Germinal center (tissue), 1 donor: ENCODE measurements at regions not wholly inside any gene's neighbourhood (a gene's known extent, or its start where the extent isn't known, plus 50 kb on each side); places are given as distances from the start of the nearest gene placed in this dataset.

ENCODE experiments used
- DNase-seq: peaks from one replicate; pipeline ENCODE4 v3.0.0; 2012; ENCODE audit warnings: mixed read lengths, low spot score

DNA sequence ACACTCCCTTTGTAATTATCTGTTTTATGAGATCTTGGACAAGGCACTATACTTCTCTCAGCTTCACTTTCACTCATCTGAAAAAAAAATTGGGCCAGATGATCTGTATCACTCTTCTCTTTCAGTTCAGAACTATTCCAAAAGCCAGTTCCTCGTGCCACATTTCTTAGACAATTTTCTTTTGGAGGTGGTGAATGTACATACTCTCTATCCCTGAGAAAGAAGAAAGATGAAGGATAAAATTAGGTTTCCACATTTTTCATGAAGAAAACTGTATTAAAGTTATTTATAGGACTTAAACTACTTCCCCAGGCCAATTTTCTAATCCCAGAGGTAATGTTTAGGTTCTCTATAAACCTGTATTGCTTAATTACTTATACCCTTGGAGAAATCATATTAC lies 171.6 kb downstream of the SLC6A15 start:
- no peak for DNase-seq

DNA sequence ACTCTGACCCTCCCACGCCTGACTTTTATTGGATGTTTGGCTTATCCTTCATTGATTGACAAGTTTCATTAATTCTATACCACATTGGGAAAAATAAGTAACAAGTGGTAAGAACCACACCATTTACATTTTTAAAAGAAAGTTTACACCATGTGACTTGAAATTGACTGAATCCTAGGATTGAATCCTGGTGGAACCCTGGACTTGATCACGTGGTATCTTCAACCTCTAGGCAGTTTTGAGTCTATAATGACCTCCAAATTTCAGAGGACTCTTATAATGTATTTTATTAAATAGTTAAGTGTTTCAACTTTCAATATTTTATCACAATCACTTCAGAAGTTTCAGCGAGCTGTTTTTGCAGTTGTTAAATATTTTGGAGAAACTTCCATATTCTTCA lies 172.0 kb downstream of the SLC6A15 start:
- DNase-seq, result no peak

DNA sequence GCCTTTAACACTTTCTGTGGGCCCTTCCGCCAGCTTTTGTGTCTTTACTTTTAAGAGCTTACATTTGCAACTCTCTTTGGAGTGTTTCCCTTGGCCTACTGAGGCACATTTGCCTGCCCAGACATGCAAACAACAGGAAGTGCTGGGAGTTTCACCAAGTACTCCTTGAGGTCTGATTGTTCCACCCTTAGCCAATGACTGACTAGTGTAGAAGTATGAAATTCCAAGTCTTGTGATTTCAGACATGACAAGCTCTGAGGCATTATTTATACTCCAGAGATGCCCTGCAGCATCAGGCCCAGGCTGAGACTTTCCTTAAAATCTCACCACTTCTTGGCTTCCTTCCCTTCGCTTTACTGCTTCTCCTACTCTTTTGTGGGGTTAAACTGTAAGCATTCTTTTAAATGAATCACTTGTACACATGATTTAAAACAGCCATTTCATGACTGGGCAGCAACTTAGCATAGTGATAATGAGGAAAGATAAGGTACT lies 174.1 kb downstream of the SLC6A15 start:
- DNase-seq, result no peak

DNA sequence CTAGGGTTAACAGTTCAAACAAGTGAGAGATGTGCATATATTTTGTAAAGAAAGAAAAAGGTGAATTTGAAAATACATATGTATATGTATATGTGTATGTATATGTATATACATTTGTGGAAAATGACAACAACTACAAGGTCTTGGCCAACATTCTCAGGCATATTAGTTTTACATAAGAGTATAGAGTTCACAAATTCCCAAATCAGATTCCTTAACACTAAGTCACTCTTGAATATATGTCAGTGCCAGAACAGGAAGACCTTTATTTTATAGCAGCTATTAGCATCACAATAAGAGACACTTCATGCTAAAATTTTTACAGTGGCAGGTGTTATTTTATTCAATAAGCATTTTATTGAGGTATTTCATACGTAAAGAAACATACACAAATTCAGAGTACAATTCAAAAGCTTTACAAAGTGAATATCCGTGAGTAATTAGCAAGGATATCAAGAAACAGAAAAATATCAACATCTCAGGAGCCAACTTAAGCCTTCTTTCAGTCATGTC lies 179.7 kb downstream of the SLC6A15 start:
- no peak for DNase-seq

DNA sequence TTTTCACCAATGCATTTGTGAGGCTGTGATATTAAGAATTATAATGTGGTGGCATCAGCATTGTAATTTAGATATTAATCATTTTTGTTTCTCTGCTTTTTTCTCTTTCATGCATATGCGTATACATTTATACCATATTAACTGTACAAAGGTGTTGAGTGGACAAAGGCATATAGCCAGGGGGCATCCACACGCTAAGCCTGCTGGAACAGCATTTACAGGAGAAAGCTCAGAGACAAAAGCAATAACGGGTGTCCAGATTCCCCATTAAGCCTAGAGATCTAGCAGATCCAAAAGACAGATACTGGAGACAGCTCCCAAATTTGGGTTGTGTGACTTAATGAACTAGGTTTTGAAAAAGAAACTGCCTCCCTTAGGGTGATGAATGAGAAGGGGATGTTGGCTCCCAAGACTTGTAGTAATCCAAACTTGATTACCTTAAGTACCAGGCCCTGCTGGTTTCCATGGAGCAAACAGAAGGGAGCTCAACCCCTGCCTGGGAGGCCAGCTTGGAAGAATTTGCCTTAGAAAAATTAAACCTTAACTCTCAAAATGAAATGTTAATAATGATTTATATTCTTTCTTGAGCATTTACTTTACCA lies 181.9 kb downstream of the SLC6A15 start:
- DNase-seq, result no peak

DNA sequence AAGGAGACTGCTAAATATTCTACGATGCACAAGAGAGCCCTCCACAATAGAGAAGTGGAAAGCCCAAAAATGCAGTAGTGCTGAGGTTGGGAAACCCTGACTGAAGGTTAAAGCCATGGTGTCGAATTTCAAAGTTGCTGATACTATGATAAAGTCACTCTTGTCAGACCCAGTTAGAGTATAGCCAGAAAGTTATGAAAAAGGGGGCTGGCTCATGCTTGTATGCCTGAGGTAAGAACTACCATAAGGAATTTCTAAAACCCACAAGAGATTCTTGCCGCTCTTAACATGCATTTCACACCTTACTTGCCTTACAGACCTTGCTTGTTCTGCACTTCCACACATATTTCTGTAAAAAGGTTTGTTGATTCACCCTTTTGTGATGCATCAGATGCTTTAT lies 184.6 kb downstream of the SLC6A15 start:
- DNase-seq, result no peak

DNA sequence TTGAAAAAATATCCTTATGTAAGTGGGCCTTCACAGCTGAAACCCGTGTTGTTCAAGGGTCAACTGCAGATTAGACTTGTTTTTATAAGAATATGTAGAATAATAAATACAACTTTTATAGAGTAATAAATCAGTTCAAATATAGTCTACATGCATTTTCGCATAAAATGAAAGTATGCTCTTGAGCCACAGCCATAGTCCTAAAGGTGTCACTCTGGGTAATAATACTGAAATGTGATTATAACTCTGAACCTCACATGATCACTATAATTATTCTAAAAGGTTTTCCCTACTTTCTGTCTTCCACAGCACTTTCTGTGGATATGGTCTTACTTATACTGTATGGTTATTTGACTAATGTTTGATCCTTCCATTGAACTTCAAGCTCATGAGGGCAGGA lies 185.8 kb downstream of the SLC6A15 start:
- DNase-seq, result no peak

DNA sequence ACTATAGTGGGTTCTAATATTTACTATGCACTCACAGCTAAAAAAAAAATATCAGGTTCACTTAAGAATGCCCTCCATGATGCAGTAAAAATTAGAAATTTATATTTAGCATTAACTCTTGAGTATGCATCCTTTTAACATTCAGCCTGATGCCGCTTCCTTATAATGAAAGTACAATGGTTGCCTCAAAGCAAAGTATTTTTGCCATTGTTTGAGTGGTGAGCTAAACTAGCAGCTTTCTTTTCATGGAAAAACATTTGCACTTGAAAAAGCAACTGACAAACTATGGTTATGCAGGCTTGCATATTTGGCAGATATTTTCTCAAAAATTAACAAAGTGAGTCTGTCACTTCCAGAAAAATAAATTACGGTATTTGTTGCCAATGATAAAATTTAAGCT lies 188.6 kb downstream of the SLC6A15 start:
- no peak for DNase-seq

DNA sequence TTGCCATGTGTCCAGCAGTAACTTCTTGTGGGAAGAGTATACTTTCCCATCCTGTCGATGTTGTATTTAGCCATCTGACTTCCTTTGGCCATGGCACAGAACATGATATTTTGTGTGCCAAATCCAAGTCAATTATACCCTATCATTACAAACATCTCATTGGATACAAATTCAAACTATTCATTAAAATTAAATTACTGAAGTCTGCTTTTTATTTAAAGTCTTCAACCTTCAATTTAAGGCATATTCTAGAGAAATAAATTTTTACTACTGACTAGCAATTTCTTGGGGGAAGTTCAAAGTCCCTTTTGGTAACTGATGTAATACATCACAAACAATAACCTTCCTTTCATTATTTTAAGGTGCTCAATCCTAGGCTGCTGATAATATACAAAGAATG lies 192.6 kb downstream of the SLC6A15 start:
- no peak for DNase-seq

DNA sequence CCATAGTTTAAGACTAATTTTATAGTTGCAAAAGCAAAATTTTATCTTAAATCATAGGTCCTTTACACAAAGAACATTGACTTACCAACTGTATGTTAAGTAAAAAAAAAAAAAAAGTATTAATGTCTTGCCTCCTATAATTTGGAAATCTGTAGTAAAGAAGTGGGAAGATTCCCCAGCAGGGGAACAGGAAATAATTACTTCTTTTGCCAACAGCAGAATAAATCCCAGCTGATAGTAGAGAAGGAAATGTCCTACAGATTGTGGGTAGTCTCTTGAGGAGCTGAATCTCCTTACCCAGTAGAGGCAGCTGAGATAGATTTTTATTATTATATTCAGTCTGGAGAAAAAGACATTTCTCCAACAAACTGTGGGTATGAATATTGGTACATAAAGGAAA lies 193.7 kb downstream of the SLC6A15 start:
- no peak for DNase-seq

DNA sequence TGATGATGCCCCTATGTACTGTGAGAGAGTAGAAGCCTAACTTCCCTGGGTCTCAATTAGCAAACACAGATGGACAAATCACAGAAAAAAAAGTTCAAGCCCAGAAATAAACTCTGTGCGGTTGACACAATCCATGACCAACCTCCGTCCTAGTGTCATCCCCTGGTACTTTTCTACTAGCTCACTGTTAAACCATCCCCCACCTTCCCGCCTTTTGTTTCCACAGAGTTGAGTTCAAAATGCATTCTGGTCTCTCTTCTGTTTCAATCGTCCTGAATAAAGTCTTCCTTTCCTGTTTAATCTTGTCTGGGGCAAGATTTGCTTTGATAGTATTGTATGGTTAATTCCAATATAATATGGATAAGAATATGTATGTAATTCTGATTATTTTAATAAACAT lies 199.9 kb downstream of the SLC6A15 start:
- no peak for DNase-seq

DNA sequence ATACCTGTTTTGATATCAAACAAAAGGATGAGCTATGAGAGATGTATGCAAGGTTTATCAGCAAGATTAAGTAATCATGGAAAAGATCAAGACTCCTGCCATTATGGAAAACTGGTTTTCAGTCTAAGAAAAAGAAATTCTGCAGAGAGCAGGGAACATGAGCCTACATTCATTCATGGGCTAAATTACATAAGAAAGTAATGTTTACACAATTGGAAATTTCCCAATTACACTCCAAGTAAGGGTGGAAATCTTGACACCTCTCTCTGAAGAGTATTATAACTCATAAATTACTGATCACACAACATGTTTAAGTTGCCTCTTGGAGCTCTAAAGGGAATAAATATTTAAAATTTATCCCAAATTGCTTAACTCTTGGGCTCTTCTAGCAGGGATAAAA lies 206.2 kb downstream of the SLC6A15 start:
- no peak for DNase-seq

DNA sequence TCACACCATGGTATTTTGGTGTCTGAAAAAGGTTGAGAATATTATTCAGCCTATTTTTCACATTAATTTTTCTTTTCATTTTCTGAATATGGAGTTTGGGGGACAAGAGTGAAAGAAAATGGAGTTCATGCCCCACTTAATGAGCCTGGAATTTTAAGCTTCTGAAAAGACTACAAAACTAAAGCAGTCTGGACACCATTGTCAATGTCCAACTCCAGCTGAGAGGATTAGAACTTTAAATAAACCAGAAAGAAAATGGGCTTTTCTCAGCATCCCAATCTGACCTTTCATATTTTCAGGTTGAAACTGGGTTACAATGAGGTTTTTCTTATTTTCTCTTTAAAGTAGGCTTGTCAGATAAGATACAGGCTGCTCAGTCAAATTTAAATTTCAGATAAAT lies 207.7 kb downstream of the SLC6A15 start:
- no peak for DNase-seq

DNA sequence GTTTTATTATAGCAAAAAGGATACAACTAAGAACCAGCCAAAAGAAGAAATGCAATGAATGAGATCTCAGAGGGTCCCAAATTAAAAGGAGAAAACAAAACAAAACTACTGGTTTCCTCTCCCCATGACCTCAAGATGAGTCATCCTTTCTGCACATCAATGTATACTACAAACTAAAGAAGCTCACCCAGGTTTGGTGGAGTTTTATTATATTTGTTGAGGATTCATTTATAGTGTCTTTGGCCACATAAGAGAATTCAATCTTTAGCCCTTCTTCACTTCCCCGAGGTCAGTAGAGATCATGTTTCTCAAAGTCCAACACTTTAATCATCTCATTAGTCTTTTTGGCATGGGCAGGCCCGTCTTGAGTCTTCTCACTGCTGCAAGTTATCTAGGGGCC lies 210.6 kb downstream of the SLC6A15 start:
- DNase-seq, result no peak

DNA sequence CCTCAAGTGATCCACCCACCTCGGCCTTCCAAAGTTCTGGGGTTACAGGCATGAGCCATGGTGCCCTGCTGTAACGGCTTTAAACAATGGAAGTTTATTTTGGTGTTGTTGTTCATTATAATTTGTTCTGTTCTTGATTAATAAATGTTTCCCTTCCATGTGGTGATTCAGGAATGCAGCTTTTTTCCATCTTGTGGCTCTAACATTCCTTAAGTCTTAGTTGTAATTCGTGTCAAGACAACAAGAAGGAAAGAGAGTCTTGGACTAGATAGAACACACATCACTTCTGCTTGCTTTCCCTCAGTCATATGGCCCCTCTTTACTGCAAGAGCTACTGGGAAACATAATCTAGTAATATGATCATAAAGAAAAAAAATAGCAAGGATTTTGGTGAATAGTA lies 211.6 kb downstream of the SLC6A15 start:
- no peak for DNase-seq

DNA sequence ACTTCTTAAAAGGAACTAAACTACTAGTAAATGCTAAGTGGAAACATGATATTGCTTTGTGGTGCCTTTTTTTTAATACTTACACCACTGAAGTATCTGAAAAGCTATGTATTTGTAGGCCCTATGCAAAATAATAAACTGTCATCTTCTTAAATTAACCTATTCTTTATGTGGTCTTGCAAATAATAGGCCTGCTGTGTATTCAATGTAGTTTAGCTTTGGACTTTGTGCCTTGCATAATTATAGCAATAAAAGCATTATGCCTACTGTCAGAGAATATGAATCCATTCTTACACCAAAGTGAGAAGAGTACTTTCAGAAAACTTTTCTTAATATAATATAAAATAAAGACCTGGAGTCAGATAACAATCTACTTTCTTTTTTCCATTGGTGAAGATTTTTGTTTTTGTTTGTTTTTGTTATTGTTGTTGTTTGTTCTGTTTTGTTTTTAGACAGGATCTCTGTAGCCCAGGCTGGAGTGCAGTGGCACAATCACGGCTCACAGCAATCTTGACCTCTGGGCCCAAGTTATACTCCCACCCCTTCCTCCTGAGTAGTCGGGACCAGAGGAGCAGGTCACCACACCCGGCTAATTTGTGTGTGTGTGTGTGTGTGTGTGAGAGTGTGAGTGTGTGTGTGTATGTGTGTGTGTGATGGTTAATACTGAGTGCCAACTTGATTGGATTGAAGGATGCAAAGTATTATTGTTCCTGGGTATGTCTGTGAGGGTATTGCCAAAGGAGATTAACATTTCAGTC lies 213.8 kb downstream of the SLC6A15 start:
- DNase-seq, result no peak

DNA sequence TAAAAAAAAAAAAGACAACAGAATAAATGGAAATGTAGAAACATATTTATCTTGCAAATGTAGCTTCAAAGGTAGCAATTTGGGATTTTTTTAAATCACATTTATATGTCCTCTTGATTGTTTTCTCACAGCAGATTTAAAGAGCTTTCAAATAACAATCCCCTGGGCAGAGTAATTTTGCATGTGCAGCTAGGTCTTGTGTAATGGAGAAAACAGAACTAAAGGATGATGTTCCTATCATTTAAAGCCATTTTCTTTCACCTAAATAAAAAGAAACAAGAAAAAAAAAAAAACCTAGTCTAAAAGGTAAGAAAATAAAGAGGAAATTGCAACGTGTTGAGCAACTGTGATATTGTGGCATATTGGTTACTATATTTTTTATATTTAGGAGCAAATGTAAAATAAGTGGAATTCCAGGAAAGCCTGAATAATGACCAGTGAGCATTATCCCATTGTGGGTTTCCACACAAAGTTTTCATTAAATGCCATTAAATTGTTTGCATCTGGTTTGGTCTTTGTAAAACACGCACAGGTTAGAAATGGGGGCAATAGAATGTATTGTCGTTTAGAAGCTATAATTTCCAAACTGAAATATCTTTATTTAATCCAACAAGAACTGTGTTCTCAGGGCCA lies 215.6 kb downstream of the SLC6A15 start:
- no peak for DNase-seq

DNA sequence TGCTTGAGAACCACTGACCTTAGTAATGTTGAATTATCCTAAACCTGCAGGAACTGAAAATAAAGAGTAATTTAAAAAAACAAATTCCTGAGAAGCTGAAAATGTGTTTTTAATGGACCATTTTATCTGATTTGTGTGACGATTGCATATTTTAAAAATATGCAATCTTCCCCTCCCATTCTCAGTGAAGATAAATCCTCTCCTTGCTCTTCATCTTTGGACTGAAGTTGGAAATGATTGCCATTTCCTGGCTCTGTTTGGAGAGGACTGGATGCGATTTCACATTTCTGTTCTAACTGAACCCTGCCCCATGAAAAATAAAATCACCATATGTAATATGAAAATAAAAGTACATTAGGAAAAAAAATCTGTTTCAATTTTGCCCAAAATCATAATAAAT lies 216.3 kb downstream of the SLC6A15 start:
- no peak for DNase-seq

DNA sequence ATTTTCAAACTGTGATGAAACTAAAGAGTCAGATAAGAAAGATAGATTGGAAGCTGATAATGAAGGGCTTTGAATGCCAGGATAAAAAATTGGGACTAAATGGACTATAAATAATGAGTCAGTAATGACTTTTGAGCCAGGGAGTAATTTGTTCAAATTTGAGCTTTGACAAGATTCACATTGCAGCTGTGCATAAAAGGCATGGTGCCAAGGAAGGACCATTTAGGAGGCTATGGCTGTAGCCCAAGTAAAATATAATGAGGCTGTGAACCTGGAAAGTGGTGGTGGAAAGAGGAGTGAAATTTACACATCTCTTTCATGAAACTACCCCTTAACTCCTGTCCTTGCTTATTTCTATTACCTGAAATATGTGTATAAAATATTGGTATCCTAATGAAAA lies 218.5 kb downstream of the SLC6A15 start:
- DNase-seq, result no peak

DNA sequence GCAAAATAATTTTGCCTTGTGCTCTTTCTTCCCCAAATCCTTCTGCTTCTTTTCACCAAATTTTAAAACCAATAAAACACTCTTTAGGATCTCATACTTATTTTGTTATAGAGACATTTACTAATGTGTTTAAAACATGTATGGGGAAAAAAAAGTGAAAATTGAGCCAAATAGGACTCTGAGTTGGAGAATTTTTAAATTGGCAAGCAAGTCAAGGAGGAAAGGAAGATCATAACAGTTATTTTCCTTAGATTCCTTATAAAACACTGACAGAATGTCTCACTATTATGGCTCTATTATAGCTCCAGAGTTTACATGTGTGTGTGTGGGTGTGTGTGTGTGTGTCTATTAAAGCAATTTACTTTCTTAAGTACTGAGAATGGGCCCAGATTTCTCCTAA lies 220.5 kb downstream of the SLC6A15 start:
- DNase-seq, result no peak

DNA sequence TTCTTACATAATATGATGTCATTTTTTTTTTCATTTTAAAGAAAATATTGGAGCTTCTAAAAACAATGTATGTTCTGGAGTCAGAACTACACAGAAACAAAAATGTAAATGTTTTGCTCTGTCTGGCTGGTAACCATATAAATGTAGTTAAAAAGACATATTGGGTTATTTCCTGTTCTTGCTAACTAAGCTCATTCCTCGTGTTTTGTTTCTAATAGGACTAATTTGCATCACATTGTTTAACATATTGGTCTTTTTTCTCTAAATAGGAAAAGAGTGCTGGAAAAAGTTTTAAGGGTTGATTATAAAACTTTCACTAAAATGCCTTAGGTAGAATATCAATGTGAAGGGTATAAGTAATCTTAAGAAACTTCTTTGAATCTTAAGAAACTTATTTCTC lies 221.3 kb downstream of the SLC6A15 start:
- no peak for DNase-seq

DNA sequence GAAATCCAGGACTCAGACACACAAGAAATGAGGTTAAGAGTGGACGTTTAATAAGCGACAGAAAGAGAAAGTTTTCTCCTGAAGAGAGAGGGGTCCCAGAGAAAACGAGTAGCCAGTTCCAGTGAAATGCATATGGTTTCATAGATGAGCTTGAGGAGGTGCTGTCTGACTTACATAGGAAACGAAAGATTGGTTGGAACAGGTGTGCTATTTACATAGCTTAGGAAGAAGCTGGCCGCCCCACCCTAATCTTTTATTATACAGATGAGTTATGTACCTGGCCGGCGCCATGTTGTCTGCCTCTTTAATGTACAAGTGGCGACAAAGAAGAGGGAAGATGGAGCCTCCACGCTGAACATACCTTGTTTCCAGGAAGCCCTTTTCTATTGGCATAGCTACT lies 223.0 kb downstream of the SLC6A15 start:
- DNase-seq, result no peak

DNA sequence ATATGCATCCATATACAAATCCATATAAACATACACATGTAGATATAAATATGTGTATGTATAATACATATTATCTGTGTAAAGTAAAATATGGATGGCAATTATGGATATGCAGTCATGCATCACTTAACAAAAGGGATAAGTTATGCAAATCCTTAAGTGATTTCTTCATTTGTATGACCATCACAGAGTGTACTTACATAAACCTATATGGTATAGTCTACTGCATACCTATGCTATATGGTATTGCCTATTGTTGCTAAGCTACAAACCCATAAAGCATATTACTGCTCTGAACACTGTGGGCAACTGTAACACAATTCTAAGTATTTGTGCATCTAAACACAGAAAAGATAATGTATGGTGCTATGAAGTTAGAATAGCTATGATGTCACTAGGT lies 227.2 kb downstream of the SLC6A15 start:
- no peak for DNase-seq
